K562 (cell line): ENCODE measurements at regions not wholly inside any gene's neighbourhood (a gene's known extent, or its start where the extent isn't known, plus 50 kb on each side); places are given as distances from the start of the nearest gene placed in this dataset.

Source experiments
- CBX8 ChIP-seq: fragments of 200-600 bp; sonication (generic); IDR thresholded peaks from 2 replicates; pipeline ENCODE4 v1.6.1; 2012; ENCODE audit warnings: borderline replicate concordance, mixed run types, low read depth, mild to moderate bottlenecking, moderate library complexity, mixed read lengths, low read length, control low read depth, inconsistent platforms; ENCODE audit not compliant: poor library complexity, severe bottlenecking; ENCODE audit errors: extremely low read depth
- CREB1 ChIP-seq, 2 experiments: sonication (generic) in 1 of 2; formaldehyde crosslinking in 1 of 2; IDR thresholded peaks; 2 replicates each; pipeline versions ENCODE4 v1.6.1 to v1.8.0; 2012 to 2022; ENCODE audit warnings: inconsistent platforms in 1 of 2, mild to moderate bottlenecking in 1 of 2, missing genetic modification reagents in 1 of 2, moderate library complexity in 1 of 2
- CTCF ChIP-seq, 3 experiments: IDR thresholded peaks in 2 of 3; conservative IDR thresholded peaks in 1 of 3; 2 replicates each; pipeline ENCODE4 v1.5.1; 2011 to 2012; ENCODE audit warnings: low read length in 3 of 3, mild to moderate bottlenecking in 3 of 3, control low read depth in 2 of 3, improper control_type of control experiment in 1 of 3, inconsistent platforms in 1 of 3, low read depth in 1 of 3, mixed read lengths in 1 of 3, moderate library complexity in 1 of 3; ENCODE audit not compliant: insufficient read depth in 2 of 3
- EHMT2 ChIP-seq: fragments of 450-650 bp; IDR thresholded peaks from 2 replicates; pipeline ENCODE4 v1.6.1; 2018; ENCODE audit warnings: antibody characterized with exemption
- GABPB1 ChIP-seq: sonication (generic); formaldehyde crosslinking; IDR thresholded peaks from 2 replicates; pipeline ENCODE4 v1.8.0; 2022; ENCODE audit warnings: mild to moderate bottlenecking, missing genetic modification reagents
- HNRNPK ChIP-seq: fragments of 200-400 bp; formaldehyde crosslinking; IDR thresholded peaks from one replicate; pipeline ENCODE4 v1.6.1; 2018; ENCODE audit warnings: mild to moderate bottlenecking, low read depth, low read length; ENCODE audit not compliant: poor library complexity, severe bottlenecking
- NFATC3 ChIP-seq: fragments of 450-650 bp; IDR thresholded peaks from 2 replicates; pipeline ENCODE4 v1.6.1; 2017; ENCODE audit warnings: mild to moderate bottlenecking

GRCh38 chr6:1513215-1513780 is 96.4 kb upstream of the FOXC1 start:
- TF ChIP-seq CBX8 (no peak), NFATC3 (no peak), EHMT2 (no peak), CTCF (IDR thresholded peaks at IDR 0.05 in 2 of 3, conservative IDR thresholded peaks at IDR 0.05 in 1 of 3; ENCODE audit: insufficient read depth in 2 of 3, low read depth in 1 of 3, low read length in 3 of 3) (no peak), GABPB1 (no peak), CREB1 (IDR thresholded peaks at IDR 0.05) (no peak), CREB1 (CRISPR knock-in tag; IDR thresholded peaks at IDR 0.05) (no peak), HNRNPK (no peak)
